ENCODE measurements at regions not wholly inside any gene's neighbourhood (a gene's known extent, or its start where the extent isn't known, plus 50 kb on each side); places are given as distances from the start of the nearest gene placed in this dataset.

GRCh38 chr5:93925321-93925720 lies 183.9 kb upstream of the POU5F2 start:
- no peak for TF ChIP-seq SIN3A (IDR thresholded peaks at IDR 0.05; ENCODE audit: borderline replicate concordance, insufficient read depth, low read length)
- TF ChIP-seq POLR2AphosphoS5 (IDR thresholded peaks at IDR 0.05; ENCODE audit: low read depth, low read length), result no peak
- no peak for TF ChIP-seq REST (IDR thresholded peaks at IDR 0.05; ENCODE audit: insufficient read depth in 1 of 2, low read depth in 2 of 2, low read length in 2 of 2)

All from PFSK-1 (cell line).